AG04450 (cell line): ENCODE measurements at regions not wholly inside any gene's neighbourhood (a gene's known extent, or its start where the extent isn't known, plus 50 kb on each side); places are given as distances from the start of the nearest gene placed in this dataset.

Source experiments
- CTCF ChIA-PET: fragments of 300-600, 350-600 bp; formaldehyde crosslinking; extraction: SDS; loops from one replicate; lab custom pipeline; 2022; ENCODE audit warnings: antibody characterized with exemption, inconsistent platforms; lab: Charles Lee
- POLR2A ChIA-PET: fragments of 350-600 bp; formaldehyde crosslinking; extraction: SDS; loops from one replicate; lab custom pipeline; 2021; ENCODE audit warnings: antibody characterized with exemption, inconsistent platforms; lab: Yijun Ruan, JAX
- DNase-seq: peaks from one replicate; pipeline ENCODE4 v3.0.0-alpha.2; 2011; ENCODE audit warnings: low read depth, low spot score
- H3K27ac ChIP-seq: one replicate; pipeline ENCODE4 v1.5.1; 2012; ENCODE audit warnings: low read depth, low read length, control low read depth
- H3K27me3 ChIP-seq: one replicate; pipeline ENCODE4 v1.6.0; 2012; ENCODE audit warnings: low read length; ENCODE audit not compliant: control insufficient read depth, insufficient read depth
- H3K4me3 ChIP-seq: 2 replicates; pipeline ENCODE4 v1.5.1; 2011; ENCODE audit warnings: mild to moderate bottlenecking, low read depth, low read length, control low read depth
- H3K9me3 ChIP-seq: 2 replicates; pipeline ENCODE4 v1.5.1; 2012; ENCODE audit warnings: low read length; ENCODE audit not compliant: control insufficient read depth, insufficient read depth
- TF ChIP-seq, protein P1 (sequence below): IDR thresholded peaks from 2 replicates; pipeline ENCODE4 v1.5.1; 2011; ENCODE audit warnings: low read depth, low read length, control low read depth, inconsistent platforms

DNA sequence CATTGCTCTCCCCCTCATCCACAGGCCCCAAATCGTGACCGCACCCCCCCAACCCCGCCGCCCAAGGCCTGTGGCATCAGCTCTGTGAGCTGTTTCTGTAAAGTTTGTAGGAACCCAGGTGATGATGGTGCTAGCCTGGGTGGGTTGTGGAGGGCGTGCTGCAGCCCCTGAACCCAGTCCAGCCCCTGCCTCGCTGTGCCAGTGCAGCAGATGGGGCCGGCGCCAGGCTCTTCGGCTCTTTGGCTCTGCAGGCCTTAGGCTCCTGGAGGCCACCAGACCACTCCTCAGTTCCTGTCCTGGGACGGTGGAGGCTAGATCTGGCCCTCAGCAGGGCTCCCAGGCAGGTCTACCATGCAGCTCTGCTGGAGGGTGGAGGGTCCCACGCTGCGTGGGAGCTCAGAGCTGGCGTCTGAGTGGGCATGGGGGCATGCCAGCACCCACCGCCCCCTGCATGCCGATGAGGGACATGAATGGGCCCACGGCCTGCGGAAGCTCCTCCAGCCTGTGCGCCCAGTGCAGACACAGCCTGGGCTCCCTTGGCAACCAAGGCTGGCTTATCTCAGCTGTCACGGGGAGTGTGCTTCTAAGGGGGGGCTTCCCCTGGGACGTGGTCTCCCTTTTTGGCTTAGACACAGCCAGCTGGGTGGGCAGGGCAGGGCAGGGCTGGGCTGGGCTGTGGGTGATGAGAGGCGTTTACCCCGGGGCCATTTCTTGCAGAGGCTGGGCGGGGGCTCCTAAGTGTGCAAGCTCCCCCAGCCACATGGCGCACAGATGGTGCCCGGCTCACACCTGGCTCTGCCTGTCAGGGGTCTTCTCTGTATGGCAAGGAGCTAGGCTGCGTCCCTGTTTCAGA, 1187.6 kb downstream of the BRD1 start:
- CTCF ChIA-PET = no interaction called here
- Histone ChIP-seq H3K27me3 (no peaks in the 10 kb centered on the region), H3K9me3 (peaks cover 95% of the 10 kb centered on the region), H3K27ac (no peak overlapping the region), H3K4me3 (no peak overlapping the region)
- no peak for DNase-seq
- TF ChIP-seq, protein P1, sequence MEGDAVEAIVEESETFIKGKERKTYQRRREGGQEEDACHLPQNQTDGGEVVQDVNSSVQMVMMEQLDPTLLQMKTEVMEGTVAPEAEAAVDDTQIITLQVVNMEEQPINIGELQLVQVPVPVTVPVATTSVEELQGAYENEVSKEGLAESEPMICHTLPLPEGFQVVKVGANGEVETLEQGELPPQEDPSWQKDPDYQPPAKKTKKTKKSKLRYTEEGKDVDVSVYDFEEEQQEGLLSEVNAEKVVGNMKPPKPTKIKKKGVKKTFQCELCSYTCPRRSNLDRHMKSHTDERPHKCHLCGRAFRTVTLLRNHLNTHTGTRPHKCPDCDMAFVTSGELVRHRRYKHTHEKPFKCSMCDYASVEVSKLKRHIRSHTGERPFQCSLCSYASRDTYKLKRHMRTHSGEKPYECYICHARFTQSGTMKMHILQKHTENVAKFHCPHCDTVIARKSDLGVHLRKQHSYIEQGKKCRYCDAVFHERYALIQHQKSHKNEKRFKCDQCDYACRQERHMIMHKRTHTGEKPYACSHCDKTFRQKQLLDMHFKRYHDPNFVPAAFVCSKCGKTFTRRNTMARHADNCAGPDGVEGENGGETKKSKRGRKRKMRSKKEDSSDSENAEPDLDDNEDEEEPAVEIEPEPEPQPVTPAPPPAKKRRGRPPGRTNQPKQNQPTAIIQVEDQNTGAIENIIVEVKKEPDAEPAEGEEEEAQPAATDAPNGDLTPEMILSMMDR = no peak
- POLR2A ChIA-PET = no interaction called here

DNA sequence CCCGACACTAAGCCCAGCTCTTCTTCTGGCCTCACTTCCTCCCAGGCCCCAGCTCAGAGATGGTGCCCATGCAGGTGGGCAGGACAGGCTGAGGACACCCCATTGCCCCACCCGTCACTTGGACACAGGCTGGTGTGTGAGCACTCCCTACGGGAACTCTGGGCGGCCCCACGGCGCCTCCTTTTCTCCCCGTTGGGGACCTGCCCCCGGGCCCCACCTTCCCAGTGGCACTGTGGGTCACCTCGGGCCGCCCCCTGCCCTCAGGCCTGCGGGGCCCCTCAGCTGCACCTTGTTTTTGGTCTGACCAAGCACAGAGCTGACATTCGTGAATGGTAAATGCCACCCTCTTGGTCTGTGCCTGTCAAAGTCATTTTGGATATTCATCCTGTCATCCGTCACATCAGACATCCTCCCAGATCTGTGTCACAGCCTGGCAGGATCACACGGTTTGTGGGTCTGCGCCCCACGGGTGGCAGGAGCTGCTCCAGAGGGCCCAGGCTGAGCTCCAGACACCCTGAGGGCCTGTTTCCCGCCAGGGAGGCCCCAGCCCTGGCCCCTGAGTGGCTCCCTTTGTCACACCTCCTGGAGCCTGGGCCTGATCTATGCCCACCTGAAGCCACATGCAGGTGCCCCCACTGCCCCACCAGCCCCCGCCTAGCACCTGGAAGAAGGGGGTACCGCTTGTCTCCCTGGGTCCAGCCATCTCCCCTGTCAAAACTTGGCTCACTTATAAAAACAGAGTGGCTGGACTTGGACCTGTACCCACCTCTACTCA, 1188.5 kb downstream of the BRD1 start:
- H3K9me3 ChIP-seq = peaks cover 91% of the 10 kb centered on the region
- ChIA-PET CTCF (no interaction called here), POLR2A (no interaction called here)
- TF ChIP-seq, protein P1 = no peak
- no peak for DNase-seq
- H3K27ac ChIP-seq = no peak overlapping the region
- no peaks in the 10 kb centered on the region for H3K27me3 ChIP-seq
- H3K4me3 ChIP-seq = no peak overlapping the region

DNA sequence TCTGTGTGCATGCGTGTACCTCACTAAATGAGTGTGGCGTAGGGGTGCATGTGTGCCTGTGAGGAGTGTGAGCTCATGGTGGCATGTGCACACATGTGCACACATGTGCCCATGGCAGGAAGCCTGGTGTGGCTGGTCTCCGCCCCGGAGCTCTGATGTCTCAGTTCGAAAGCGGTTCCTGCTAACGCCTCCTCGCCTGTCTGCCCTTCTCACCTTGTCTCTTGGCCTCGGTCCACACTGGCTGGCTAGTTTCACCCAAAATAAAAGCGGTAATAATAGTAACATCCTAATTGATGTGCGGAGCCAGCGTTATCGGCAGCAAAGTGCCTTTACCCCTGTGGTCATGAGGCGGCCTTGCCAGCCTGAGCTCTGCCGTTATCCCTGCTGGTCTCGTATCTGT, 1190.4 kb downstream of the BRD1 start:
- Histone ChIP-seq H3K27me3 (no peaks in the 10 kb centered on the region), H3K4me3 (no peak overlapping the region), H3K27ac (no peak overlapping the region), H3K9me3 (peaks cover 89% of the 10 kb centered on the region)
- POLR2A ChIA-PET = no interaction called here
- TF ChIP-seq, protein P1 = no peak
- no peak for DNase-seq
- CTCF ChIA-PET = no interaction called here

DNA sequence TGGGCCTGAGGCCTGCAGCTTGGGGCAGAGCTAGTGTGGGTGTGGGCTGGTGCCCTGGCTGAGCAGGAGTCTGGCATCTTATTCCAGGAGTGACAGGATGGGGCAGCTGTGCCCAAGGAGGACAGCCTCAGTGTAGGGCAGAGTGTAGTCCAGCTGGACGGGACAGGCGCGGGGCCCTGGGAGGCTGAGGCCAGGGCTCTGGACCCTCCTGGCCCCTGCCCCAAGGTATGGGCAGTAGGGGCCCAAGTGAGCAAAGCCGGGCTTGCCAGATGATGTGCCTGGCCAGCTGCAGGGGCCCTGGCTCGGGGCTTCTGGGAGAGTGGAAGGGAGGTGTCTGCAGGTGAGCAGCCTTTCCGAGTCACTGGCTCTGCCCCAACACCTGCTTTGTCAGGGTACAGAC, 1190.9 kb downstream of the BRD1 start:
- TF ChIP-seq, protein P1 = no peak
- Histone ChIP-seq H3K27ac (no peak overlapping the region), H3K9me3 (peaks cover 89% of the 10 kb centered on the region), H3K4me3 (no peak overlapping the region), H3K27me3 (no peaks in the 10 kb centered on the region)
- CTCF ChIA-PET = no interaction called here
- no peak for DNase-seq
- POLR2A ChIA-PET = no interaction called here

DNA sequence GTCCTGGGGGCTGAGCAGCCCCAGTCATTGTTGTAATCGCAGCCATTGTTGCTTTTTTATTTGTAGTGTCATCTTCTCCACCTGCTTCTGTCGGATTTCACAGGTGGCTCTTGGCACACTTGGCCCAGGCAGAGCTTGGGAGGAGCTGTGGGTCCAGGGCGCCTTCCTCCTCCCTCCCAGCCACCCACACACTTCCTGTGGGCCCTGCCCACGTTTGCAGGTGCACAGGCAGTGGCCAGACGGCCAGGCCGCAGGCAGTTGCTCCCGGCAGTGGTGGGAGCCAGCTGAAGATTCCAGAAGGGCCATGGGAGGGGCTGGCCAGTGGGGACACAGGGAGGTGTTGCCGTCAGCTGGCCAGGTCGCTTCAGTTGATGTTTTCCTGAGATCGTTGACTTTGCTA, 1191.9 kb downstream of the BRD1 start:
- TF ChIP-seq, protein P1 = no peak
- CTCF ChIA-PET = no interaction called here
- Histone ChIP-seq H3K27me3 (no peaks in the 10 kb centered on the region), H3K9me3 (peaks cover 90% of the 10 kb centered on the region), H3K27ac (no peak overlapping the region), H3K4me3 (no peak overlapping the region)
- DNase-seq = no peak
- POLR2A ChIA-PET = no interaction called here
